GM21381 (cell line): ENCODE measurements at regions not wholly inside any gene's neighbourhood (a gene's known extent, or its start where the extent isn't known, plus 50 kb on each side); places are given as distances from the start of the nearest gene placed in this dataset.

Source experiments
- ATAC-seq: cut with Tn5 transposase; IDR thresholded peaks from one replicate; pipeline ENCODE4 v1.9.1; 2021; ENCODE audit warnings: mild to moderate bottlenecking, moderate library complexity; ENCODE audit not compliant: unreplicated experiment

GRCh38 chr11:15757048-15757698 is 599.2 kb downstream of the SOX6 start:
- no peak for ATAC-seq

GRCh38 chr11:15758857-15759465 is 597.4 kb downstream of the SOX6 start:
- no peak for ATAC-seq

DNA sequence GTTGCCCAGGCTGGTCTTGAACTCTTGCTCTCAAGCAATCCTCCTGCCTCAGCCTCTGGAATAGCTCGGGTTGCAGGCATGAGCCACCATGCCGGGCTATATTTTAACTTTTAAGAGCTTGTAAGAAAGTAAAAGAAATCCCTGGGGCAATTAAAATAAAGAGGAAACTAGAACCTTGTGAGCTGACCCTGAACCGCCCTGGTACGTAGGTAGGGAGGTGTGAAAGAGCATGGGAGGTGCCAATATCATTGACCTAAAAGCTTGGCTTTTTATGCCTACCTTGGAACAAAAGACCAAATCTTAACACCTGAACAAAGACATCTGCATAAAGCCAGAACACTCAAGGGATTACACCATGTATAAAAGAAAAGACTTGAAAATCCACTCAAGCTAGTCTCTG is 595.1 kb downstream of the SOX6 start:
- no peak for ATAC-seq

- ATAC-seq, result no peak
Measured at GRCh38 chr11:15764326-15764725, 592.0 kb downstream of the SOX6 start.

DNA sequence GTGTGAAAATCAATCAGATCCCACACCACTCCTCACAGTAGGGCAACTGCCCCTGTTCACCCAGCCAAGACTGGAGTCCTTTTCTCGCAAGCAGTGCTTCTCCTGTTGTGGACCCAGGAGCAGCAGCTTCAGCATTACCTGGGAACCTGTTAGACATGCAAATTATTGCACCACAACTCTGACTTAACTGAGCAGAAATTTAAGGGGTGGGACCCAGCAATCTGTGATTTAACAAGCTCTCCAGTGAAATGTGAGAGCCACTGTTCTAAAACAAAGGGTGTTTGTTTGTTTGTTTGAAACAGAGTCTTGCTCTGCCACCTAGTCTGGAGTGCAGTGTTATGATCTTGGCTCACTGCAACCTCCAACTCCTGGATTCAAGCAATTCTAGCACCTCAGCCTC is 591.4 kb downstream of the SOX6 start:
- no peak for ATAC-seq

- no peak for ATAC-seq
Measured at GRCh38 chr11:15765530-15765929, 590.8 kb downstream of the SOX6 start.

DNA sequence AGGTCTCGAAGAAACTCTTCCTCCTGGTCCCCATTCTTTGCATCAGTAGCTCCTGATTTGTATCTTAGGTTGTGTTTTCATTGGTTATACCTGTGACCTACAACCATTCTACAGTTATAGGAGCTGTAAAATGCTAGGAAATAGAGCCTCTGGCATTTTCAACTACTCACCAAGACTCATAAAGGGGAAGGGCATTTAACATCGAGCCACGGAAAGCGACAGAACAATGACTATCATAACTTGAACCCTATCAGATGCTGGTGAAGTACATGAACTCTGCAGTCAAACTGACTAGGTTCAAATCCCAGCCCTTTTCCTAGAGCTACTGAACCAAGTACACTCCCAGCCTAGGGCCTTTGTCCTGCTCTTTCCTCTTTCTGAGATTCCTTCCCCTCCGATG is 588.0 kb downstream of the SOX6 start:
- no peak for ATAC-seq

DNA sequence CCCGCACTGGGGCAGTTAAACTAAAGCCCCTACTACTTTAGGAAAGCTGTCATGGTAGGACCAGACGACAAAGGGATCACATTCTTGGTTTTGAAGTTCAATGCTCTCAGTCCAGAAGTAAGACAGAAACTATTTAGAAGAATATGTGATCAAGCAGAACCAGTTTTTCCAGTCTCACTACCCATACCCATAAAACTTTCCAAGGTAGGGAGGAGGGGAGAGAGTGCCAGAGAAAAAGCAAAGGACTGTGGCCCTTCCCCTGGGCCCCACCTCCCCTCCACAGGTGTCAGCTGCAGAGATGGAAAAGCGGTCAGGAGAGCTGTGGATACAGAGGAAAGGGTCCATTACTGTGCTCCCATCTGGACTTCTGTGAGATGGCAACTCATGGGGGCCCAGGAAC is 587.1 kb downstream of the SOX6 start:
- no peak for ATAC-seq

DNA sequence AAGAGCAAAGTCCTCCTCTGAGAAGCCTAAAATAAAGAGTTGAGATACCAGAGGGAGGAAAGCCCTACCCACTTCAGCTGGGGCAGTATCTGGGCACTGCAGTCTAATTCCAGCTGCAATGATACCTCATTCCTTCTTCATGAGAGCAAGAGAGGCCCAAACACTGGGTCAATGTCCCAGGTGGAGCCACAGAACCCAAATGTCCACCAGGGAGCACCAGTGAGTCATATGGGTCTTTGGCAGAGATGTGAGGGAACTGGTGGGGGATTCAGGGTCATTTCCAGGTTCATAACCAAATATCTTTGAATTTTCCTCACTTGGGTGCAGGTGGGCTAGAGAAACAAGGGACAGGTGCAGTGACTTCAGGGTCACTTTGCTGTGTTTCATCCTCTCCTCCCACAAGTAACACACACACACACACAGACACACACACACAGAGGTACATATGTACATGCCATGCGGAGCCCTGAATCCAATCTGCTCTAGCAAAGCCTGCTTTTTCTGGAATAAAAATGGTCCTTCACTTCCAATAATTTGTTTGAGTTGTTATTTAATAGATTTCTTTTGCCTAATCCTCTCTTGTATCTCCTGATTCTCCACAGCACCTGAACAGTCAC is 585.4 kb downstream of the SOX6 start:
- no peak for ATAC-seq

- ATAC-seq, result no peak
Measured at GRCh38 chr11:15772547-15772946, 583.8 kb downstream of the SOX6 start.

- no peak for ATAC-seq
Measured at GRCh38 chr11:15772981-15773380, 583.4 kb downstream of the SOX6 start.

DNA sequence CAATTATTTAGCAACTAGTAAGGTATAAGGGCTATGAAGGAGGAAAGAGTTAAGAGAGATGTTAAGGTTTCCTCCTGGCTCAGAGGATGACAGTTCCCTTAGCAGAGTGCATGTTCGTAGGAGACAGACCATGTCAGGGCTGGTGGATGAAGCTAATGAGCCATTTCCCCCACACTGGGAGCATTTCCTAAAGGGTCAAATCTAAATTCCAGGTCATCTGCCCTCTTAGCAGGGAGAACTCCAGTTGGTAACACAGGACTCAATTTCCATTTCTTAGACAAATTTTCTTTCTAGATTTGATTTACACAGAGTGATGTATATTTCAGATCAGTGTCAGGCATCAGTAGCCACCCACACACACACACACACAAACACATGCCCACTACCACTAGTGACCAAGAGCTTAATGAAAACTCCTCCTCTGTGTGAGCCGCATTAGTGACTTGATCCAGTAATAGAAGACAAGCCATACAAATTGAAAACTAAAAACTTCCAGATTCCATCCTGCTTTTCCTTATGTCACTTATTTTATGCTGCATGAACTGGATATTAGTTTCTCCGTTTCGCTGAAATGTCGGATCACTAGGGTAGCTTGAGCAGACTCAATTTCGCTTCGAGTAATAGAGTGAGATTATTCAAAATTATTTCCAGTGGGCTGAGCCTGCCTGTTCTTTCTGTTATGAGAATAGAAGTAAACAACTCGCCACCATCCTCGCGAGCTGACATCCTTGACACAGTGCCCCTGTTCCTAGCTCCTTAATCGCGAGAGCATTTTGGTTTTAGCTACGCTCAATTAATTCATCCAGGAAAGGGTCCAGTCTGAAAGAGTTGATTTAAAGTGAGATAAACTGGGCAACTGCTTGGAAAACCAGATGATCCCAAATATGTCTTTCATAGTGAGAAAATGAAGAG is 582.6 kb downstream of the SOX6 start:
- no peak for ATAC-seq

DNA sequence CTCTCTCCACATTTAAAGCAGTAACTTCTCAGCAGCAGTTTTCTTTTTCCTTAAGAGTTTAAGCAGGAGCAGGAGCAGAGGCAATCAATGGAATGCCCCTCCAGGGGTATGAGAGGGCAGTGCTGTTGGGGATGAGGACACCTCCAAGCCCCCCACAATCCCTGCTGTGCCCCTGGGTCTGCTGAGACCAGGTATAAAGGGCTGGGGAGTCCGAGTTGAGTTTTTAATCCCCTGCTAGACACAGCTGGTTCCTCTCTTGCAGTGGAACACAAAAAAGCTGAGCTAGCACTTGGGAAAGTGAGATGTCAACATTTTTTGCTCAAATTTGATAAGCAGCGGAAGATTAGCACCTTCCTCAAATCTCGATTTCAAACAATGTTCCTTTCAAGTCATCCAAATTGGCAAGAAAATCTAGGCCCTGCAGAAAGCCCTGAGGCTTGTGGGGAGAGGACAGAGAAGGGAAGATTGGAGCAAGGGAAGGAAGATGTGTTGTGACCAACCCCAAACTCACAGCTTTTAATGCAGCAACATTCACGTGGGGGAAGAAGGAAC is 581.9 kb downstream of the SOX6 start:
- no peak for ATAC-seq

DNA sequence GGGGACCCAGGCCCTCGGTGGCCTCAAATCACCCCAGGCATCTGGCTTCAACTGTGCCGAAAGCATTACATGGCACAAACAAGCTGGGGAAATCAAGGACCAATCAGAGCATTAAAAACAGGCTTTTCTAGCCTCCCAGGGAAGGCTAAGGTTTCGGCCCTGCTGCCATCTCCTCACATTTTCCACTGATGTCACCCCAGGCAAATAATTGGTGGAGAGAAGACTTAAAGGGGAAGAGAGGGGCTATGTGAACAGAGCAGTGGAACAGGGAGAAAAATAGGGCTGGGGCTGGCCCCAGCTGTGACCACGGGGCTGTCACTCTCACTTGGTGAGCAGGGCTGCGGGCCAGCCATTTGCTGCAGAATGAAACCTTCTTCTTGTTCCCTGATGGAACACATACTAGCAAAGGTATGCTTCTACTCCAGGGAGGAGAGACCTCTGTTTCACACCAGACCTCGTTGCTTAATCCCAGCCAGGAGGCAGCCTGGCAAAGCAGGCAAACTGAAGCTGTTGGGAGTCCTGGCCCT is 581.3 kb downstream of the SOX6 start:
- ATAC-seq, result no peak

GRCh38 chr11:15775797-15776196 is 580.5 kb downstream of the SOX6 start:
- no peak for ATAC-seq

DNA sequence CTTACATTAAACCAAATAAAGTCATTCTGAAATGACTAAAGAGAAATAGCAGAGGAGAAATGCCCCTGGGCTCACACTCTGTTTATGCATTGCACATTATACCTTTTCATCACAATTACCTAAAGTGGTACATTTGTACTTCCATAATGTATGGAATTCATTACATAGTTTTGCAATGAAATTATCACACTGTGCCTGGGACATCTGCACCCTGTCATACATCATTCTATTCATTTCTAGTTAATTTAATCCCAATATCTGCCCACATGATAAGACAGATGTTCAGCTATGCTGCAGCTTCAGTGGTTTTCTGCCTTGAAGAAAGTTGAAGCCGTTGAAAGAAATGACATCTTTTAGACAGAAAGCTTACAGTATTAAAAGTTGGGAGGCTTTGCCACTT is 580.0 kb downstream of the SOX6 start:
- no peak for ATAC-seq

- no peak for ATAC-seq
Measured at GRCh38 chr11:15779518-15779917, 576.8 kb downstream of the SOX6 start.

DNA sequence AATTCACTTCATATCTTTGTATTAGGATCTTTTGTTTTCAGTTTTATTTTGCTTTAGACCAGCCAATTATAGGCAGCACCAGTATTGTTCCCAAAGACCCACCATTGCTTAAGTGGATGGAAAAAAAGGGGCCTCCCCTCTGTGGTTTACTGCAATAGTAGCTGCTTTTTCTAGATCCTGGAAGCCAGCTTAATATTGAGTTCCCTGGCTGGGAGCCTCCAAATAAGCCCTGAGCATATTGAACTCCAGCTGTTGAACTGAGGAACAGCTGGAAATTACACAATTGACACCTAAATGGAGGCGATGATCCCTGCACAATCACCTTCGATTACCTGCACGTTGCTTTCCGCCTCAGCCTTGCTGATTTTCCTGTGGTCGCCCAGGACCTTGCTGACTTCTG is 576.0 kb downstream of the SOX6 start:
- no peak for ATAC-seq

DNA sequence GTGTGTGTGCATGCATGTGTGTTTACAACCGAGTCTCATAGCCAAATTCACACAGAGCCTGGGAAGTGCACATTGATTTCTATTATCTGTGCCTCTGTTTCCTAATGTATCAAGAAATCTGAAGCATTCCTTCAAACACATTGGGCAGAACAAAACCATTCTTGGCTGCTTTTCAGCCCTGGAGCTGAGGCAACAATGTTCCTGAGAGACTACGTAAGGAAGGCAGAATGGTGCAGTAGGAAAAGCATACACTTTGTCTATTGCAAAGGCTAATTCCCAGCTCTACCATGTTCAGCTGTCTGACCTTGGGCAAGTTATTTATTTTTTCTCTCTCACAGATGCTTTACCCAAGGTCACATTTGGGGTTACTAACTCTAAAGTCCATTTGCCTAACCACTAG is 575.5 kb downstream of the SOX6 start:
- ATAC-seq, result no peak

GRCh38 chr11:15783619-15784018 is 572.7 kb downstream of the SOX6 start:
- no peak for ATAC-seq
